IMR-90 (cell line): ENCODE measurements at regions not wholly inside any gene's neighbourhood (a gene's known extent, or its start where the extent isn't known, plus 50 kb on each side); places are given as distances from the start of the nearest gene placed in this dataset.

Experiments
- ATAC-seq: fragments of 200-7000 bp; cut with Tn5 transposase; 2 replicates; pipeline ENCODE4 v1.9.1; 2020; ENCODE audit warnings: low read depth, mild to moderate bottlenecking, moderate library complexity
- BruUV-seq: library from RNA; stranded (reverse); fragments of 400-500 nt; replicated peaks from 2 replicates; lab custom pipeline; 2021; lab: Mats Ljungman, UMichigan
- CTCF ChIA-PET: fragments of 300-600 bp; formaldehyde crosslinking; extraction: SDS; loops from one replicate; lab custom pipeline; 2021; ENCODE audit warnings: antibody characterized with exemption; lab: Yijun Ruan, JAX
- POLR2A ChIA-PET: fragments of 300-600 bp; sonication (Branson Sonifier 250); formaldehyde crosslinking; loops from one replicate; lab custom pipeline; 2022; ENCODE audit warnings: antibody characterized with exemption; ENCODE audit not compliant: unreplicated experiment; lab: Charles Lee
- DNase-seq: peaks from one replicate; pipeline ENCODE4 v3.0.0; 2013
- H2AFZ ChIP-seq: replicated peaks from 2 replicates; pipeline ENCODE3; 2013; ENCODE audit warnings: low read length, mild to moderate bottlenecking; ENCODE audit not compliant: poor library complexity
- H2AK5ac ChIP-seq: 2 replicates; pipeline ENCODE4 v1.6.1; 2013; ENCODE audit warnings: low read depth, low read length, inconsistent platforms
- H2AK9ac ChIP-seq: replicated peaks from 2 replicates; pipeline ENCODE3; 2013; ENCODE audit warnings: mild to moderate bottlenecking, low read depth, low read length, moderate library complexity; ENCODE audit not compliant: poor library complexity
- H2BK120ac ChIP-seq: 2 replicates; pipeline ENCODE4 v1.6.1; 2013; ENCODE audit warnings: low read depth, low read length, inconsistent platforms
- H2BK15ac ChIP-seq: 3 replicates; pipeline ENCODE4 v1.6.1; 2013; ENCODE audit warnings: low read depth, low read length, inconsistent platforms
- H2BK20ac ChIP-seq: 2 replicates; pipeline ENCODE4 v1.6.1; 2013; ENCODE audit warnings: low read depth, mild to moderate bottlenecking, inconsistent platforms, low read length, moderate library complexity
- H2BK5ac ChIP-seq: 2 replicates; pipeline ENCODE4 v1.6.1; 2013; ENCODE audit warnings: mild to moderate bottlenecking, low read depth, low read length, inconsistent platforms; ENCODE audit not compliant: poor library complexity, severe bottlenecking
- H3K14ac ChIP-seq: replicated peaks from 2 replicates; pipeline ENCODE4 v1.6.1; 2013; ENCODE audit warnings: low read depth, low read length, inconsistent platforms
- H3K18ac ChIP-seq: 2 replicates; pipeline ENCODE4 v1.6.1; 2013; ENCODE audit warnings: low read depth, low read length, control low read depth
- H3K23ac ChIP-seq: 2 replicates; pipeline ENCODE4 v1.6.1; 2013; ENCODE audit warnings: low read depth, low read length, inconsistent platforms
- H3K27ac ChIP-seq: 2 replicates; pipeline ENCODE4 v1.5.1; 2013; ENCODE audit warnings: mild to moderate bottlenecking, control low read depth, low read length; ENCODE audit not compliant: insufficient read depth
- H3K27me3 ChIP-seq: 2 replicates; pipeline ENCODE4 v1.6.1; 2013; ENCODE audit warnings: low read length; ENCODE audit not compliant: control insufficient read depth, insufficient read depth
- H3K36me3 ChIP-seq: 2 replicates; pipeline ENCODE4 v1.6.1; 2013; ENCODE audit warnings: low read length, mixed read lengths; ENCODE audit not compliant: control insufficient read depth, insufficient read depth
- H3K4ac ChIP-seq: 2 replicates; pipeline ENCODE4 v1.6.1; 2013; ENCODE audit warnings: low read depth, low read length, inconsistent platforms
- H3K4me1 ChIP-seq: 2 replicates; pipeline ENCODE4 v1.6.1; 2013; ENCODE audit warnings: low read length, mixed read lengths; ENCODE audit not compliant: control insufficient read depth, insufficient read depth
- H3K4me2 ChIP-seq: 2 replicates; pipeline ENCODE4 v1.6.1; 2013; ENCODE audit warnings: low read depth, mild to moderate bottlenecking, control low read depth, low read length, moderate library complexity
- H3K4me3 ChIP-seq: 2 replicates; pipeline ENCODE4 v1.5.1; 2013; ENCODE audit warnings: low read depth, mild to moderate bottlenecking, control low read depth, low read length, moderate library complexity; ENCODE audit not compliant: insufficient read depth
- H3K56ac ChIP-seq: 2 replicates; pipeline ENCODE4 v1.6.1; 2013; ENCODE audit warnings: low read length, inconsistent platforms; ENCODE audit not compliant: insufficient read depth; ENCODE audit errors: extremely low read depth
- H3K79me1 ChIP-seq, 2 experiments: 2 replicates each; pipeline ENCODE4 v1.6.1; 2013; ENCODE audit warnings: low read length in 2 of 2, inconsistent platforms in 1 of 2, low read depth in 1 of 2
- H3K9ac ChIP-seq: 2 replicates; pipeline ENCODE4 v1.6.1; 2013; ENCODE audit warnings: low read depth, low read length, control low read depth
- H3K9me1 ChIP-seq: 2 replicates; pipeline ENCODE4 v1.6.1; 2013; ENCODE audit warnings: low read length, inconsistent platforms; ENCODE audit not compliant: insufficient read depth
- H3K9me3 ChIP-seq: 2 replicates; pipeline ENCODE4 v1.6.1; 2013; ENCODE audit warnings: low read length; ENCODE audit not compliant: control insufficient read depth, insufficient read depth
- H4K20me1 ChIP-seq: 2 replicates; pipeline ENCODE4 v1.6.1; 2013; ENCODE audit warnings: low read length, inconsistent platforms; ENCODE audit not compliant: insufficient read depth
- H4K5ac ChIP-seq: 2 replicates; pipeline ENCODE4 v1.6.1; 2013; ENCODE audit warnings: mild to moderate bottlenecking, low read depth, low read length, control low read depth
- H4K8ac ChIP-seq, 2 experiments: 2 replicates each; pipeline ENCODE4 v1.6.1; 2013; ENCODE audit warnings: low read depth in 2 of 2, low read length in 2 of 2, control low read depth in 1 of 2, inconsistent platforms in 1 of 2
- H4K91ac ChIP-seq: 2 replicates; pipeline ENCODE4 v1.6.1; 2013; ENCODE audit warnings: low read depth, low read length, inconsistent platforms; ENCODE audit not compliant: insufficient read depth
- CEBPB ChIP-seq: IDR thresholded peaks from 2 replicates; pipeline ENCODE4 v1.6.1; 2012; ENCODE audit warnings: low read depth, low read length, improper control_type of control experiment
- MAFK ChIP-seq: IDR thresholded peaks from 2 replicates; pipeline ENCODE4 v1.6.1; 2012; ENCODE audit warnings: low read depth, low read length, improper control_type of control experiment
- RCOR1 ChIP-seq: IDR thresholded peaks from 2 replicates; pipeline ENCODE4 v1.6.1; 2012; ENCODE audit warnings: mild to moderate bottlenecking, low read length, improper control_type of control experiment; ENCODE audit not compliant: insufficient replicate concordance
- WGBS, 2 experiments: methylation state at CpG; one replicate each; pipeline versions ENCODE4 v1.1.5 to v1.1.7; 2013; ENCODE audit warnings: missing lambda C conversion rate in 2 of 2; ENCODE audit not compliant: insufficient read length in 1 of 2; ENCODE audit errors: extremely low coverage in 2 of 2; 5-methylcytosine and 5-hydroxymethylcytosine counted together
- dilution Hi-C: fragments of 300-500 bp; cut with HindIII; formaldehyde crosslinking; loops from one replicate; pipeline ENCODE4 v1.14.3; 2018; ENCODE audit warnings: low sequenced_read_pairs; ENCODE audit not compliant: unreplicated experiment
- in situ Hi-C: fragments of 300-500 bp; cut with MboI; formaldehyde crosslinking; loops from 3 replicates; pipeline ENCODE4 v1.14.3; 2019; ENCODE audit warnings: low sequenced_read_pairs, inconsistent platforms, mixed read lengths
- intact Hi-C: fragments of 100-400 bp; cut with micrococcal nuclease; formaldehyde crosslinking; loops from 2 replicates; pipeline ENCODE4 v1.10.0; 2022
- TF ChIP-seq, protein P1 (sequence below): fragments of 150-350 bp; IDR thresholded peaks from 2 replicates; pipeline ENCODE4 v1.6.1; 2017; ENCODE audit warnings: mild to moderate bottlenecking, antibody characterized with exemption, low read length, low read depth

GRCh38 chr1:29448456-29449235, 212.3 kb downstream of the PTPRU start:
- Histone ChIP-seq H4K20me1 (no peaks in the 10 kb centered on the region), H3K27me3 (no peaks in the 10 kb centered on the region; the same call in 1 of the 2 replicates), H2BK120ac (no peak overlapping the region), H2AK9ac (no peak overlapping the region), H3K4ac (no peak overlapping the region), H3K4me1 (no peaks in the 10 kb centered on the region), H2BK15ac (no peak overlapping the region), H4K5ac (no peak overlapping the region), H3K4me3 (no peak overlapping the region), H3K79me1 (no peaks in the 10 kb centered on the region), H3K14ac (no peak overlapping the region), H3K4me2 (no peak overlapping the region), H2BK5ac (no peak overlapping the region), H4K91ac (no peak overlapping the region), H3K9ac (no peak overlapping the region), H3K9me3 (no peaks in the 10 kb centered on the region), H2AFZ (no peak overlapping the region), H2BK20ac (no peak overlapping the region), H3K56ac (no peak overlapping the region), H3K36me3 (no peaks in the 10 kb centered on the region), H4K8ac (no peak overlapping the region), H2AK5ac (no peak overlapping the region), H3K9me1 (no peaks in the 10 kb centered on the region), H3K18ac (no peak overlapping the region), H3K27ac (no peak overlapping the region), H3K23ac (no peak overlapping the region)
- no peak for DNase-seq
- no TSS peak for BruUV-seq
- no peak for TF ChIP-seq CEBPB
- no peak for TF ChIP-seq RCOR1
- TF ChIP-seq, protein P1, sequence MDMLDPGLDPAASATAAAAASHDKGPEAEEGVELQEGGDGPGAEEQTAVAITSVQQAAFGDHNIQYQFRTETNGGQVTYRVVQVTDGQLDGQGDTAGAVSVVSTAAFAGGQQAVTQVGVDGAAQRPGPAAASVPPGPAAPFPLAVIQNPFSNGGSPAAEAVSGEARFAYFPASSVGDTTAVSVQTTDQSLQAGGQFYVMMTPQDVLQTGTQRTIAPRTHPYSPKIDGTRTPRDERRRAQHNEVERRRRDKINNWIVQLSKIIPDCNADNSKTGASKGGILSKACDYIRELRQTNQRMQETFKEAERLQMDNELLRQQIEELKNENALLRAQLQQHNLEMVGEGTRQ: no peak
- TF ChIP-seq MAFK: no peak
- dilution Hi-C loops (no loop called here), intact Hi-C loops (no loop called here), in situ Hi-C loops (no loop called here)
- no peak for ATAC-seq
- POLR2A ChIA-PET: no interaction called here
- CTCF ChIA-PET: no interaction called here
- 38% methylated on average over 6 of the region's 16 CpGs; no CpG with 5 or more reads in 1 of the 2 experiments for WGBS, 2 experiments
